DOHH2 (cell line): ENCODE measurements at regions not wholly inside any gene's neighbourhood (a gene's known extent, or its start where the extent isn't known, plus 50 kb on each side); places are given as distances from the start of the nearest gene placed in this dataset.

Experiments
- H3F3A ChIP-seq: fragments of 200-600 bp; sonication (generic), shearing (Covaris generic); 2 replicates; pipeline ENCODE4 v1.6.0; 2016; ENCODE audit warnings: antibody characterized with exemption, mild to moderate bottlenecking; ENCODE audit not compliant: control insufficient read depth, insufficient read depth
- H3K27ac ChIP-seq: fragments of 200-600 bp; sonication (generic); 2 replicates; pipeline ENCODE4 v1.5.1; 2014; ENCODE audit warnings: low read depth, mild to moderate bottlenecking, low read length, moderate library complexity
- H3K27me3 ChIP-seq: fragments of 200-600 bp; sonication (generic); 2 replicates; pipeline ENCODE4 v1.6.1; 2014; ENCODE audit warnings: mild to moderate bottlenecking, low read length, mixed read lengths; ENCODE audit not compliant: control insufficient read depth
- H3K36me3 ChIP-seq: fragments of 200-600 bp; sonication (generic); 2 replicates; pipeline ENCODE4 v1.6.1; 2014; ENCODE audit warnings: mild to moderate bottlenecking, low read length, moderate library complexity, mixed read lengths; ENCODE audit not compliant: control insufficient read depth
- H3K4me1 ChIP-seq: fragments of 200-600 bp; sonication (generic); 2 replicates; pipeline ENCODE4 v1.6.1; 2014; ENCODE audit warnings: mild to moderate bottlenecking, low read length, mixed read lengths; ENCODE audit not compliant: control insufficient read depth
- H3K4me2 ChIP-seq: fragments of 200-600 bp; sonication (generic); 2 replicates; pipeline ENCODE4 v1.6.0; 2014; ENCODE audit warnings: mild to moderate bottlenecking, low read length, moderate library complexity
- H3K4me3 ChIP-seq: fragments of 200-600 bp; sonication (generic); 2 replicates; pipeline ENCODE4 v1.5.1; 2014; ENCODE audit warnings: mild to moderate bottlenecking, low read length, mixed read lengths
- H3K79me2 ChIP-seq: fragments of 200-600 bp; sonication (generic); 2 replicates; pipeline ENCODE4 v1.6.1; 2014; ENCODE audit warnings: mild to moderate bottlenecking, low read length, mixed read lengths; ENCODE audit not compliant: control insufficient read depth
- H3K9me2 ChIP-seq: fragments of 200-600 bp; sonication (generic); replicated peaks from 2 replicates; pipeline ENCODE4 v1.6.1; 2014; ENCODE audit warnings: mild to moderate bottlenecking, low read length, mixed read lengths; ENCODE audit not compliant: control insufficient read depth
- H3K9me3 ChIP-seq: fragments of 200-600 bp; sonication (generic); 2 replicates; pipeline ENCODE4 v1.6.1; 2014; ENCODE audit warnings: antibody characterized with exemption, low read length, mixed read lengths; ENCODE audit not compliant: control insufficient read depth, insufficient read depth
- H4K20me1 ChIP-seq: fragments of 200-600 bp; sonication (generic); 2 replicates; pipeline ENCODE4 v1.6.0; 2014; ENCODE audit warnings: low read depth, mild to moderate bottlenecking, antibody characterized with exemption, low read length, moderate library complexity; ENCODE audit not compliant: control insufficient read depth, insufficient read depth
- EZH2phosphoT487 ChIP-seq: fragments of 200-600 bp; sonication (generic); IDR thresholded peaks from 2 replicates; pipeline ENCODE4 v1.6.1; 2017; ENCODE audit warnings: borderline replicate concordance, mild to moderate bottlenecking, antibody characterized with exemption, low read length, moderate library complexity, mixed read lengths
- TF ChIP-seq, protein P1 (sequence below): fragments of 200-600 bp; sonication (generic); IDR thresholded peaks from one replicate; pipeline ENCODE4 v1.5.1; 2014; ENCODE audit warnings: antibody characterized with exemption, mild to moderate bottlenecking, low read depth, low read length; ENCODE audit not compliant: poor library complexity, severe bottlenecking

DNA sequence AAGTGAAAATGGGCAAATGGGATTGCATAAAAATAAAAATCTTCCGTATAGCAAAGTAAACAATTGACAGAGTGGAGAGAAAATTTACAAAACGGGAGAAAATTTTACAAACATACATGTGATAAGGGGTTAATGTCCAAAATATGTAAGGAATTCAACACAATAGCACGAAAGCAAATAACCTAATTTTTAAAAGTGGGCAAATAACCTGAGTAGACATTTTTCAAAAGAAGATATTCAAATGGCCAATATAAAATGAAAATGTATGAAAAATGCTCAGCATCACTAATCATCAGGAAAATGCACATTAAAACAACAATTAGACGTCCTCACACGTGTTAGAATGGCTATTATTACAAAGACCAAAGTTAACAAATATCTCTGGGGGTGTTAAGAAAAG, 441.5 kb downstream of the HTR1B start:
- Histone ChIP-seq H3K4me2 (no peak overlapping the region), H3K4me1 (no peaks in the 10 kb centered on the region), H3K4me3 (no peak overlapping the region), H3K27ac (no peak overlapping the region), H3K9me3 (no peaks in the 10 kb centered on the region), H3K27me3 (no peaks in the 10 kb centered on the region), H3K36me3 (no peaks in the 10 kb centered on the region), H3K79me2 (no peaks in the 10 kb centered on the region), H3F3A (no peaks in the 10 kb centered on the region), H3K9me2 (no peaks in the 10 kb centered on the region), H4K20me1 (no peaks in the 10 kb centered on the region)
- TF ChIP-seq, protein P1, sequence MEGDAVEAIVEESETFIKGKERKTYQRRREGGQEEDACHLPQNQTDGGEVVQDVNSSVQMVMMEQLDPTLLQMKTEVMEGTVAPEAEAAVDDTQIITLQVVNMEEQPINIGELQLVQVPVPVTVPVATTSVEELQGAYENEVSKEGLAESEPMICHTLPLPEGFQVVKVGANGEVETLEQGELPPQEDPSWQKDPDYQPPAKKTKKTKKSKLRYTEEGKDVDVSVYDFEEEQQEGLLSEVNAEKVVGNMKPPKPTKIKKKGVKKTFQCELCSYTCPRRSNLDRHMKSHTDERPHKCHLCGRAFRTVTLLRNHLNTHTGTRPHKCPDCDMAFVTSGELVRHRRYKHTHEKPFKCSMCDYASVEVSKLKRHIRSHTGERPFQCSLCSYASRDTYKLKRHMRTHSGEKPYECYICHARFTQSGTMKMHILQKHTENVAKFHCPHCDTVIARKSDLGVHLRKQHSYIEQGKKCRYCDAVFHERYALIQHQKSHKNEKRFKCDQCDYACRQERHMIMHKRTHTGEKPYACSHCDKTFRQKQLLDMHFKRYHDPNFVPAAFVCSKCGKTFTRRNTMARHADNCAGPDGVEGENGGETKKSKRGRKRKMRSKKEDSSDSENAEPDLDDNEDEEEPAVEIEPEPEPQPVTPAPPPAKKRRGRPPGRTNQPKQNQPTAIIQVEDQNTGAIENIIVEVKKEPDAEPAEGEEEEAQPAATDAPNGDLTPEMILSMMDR, result no peak
- no peak for TF ChIP-seq EZH2phosphoT487

DNA sequence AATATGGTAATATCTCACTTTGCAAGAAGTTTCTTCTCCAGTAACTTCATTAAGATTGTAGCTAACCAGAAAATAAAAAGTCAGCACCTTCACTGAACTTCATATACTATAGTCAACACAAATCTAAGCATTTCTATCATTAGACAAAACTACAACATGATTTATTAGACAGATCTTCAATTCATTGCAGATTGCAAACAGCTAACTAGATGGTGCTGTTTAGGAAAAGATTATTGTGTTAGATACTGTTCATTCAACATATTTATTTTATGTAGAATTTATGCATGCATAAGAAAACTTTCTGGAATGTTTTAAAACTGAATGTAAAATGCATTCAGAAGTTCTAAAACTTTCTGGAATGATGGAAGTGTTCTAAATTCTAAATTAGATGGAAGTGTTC, 442.1 kb downstream of the HTR1B start:
- no peaks in the 10 kb centered on the region for H3K9me2 ChIP-seq
- no peaks in the 10 kb centered on the region for H3K9me3 ChIP-seq
- H3K27ac ChIP-seq, result no peak overlapping the region
- no peaks in the 10 kb centered on the region for H3K79me2 ChIP-seq
- H3K4me1 ChIP-seq, result no peaks in the 10 kb centered on the region
- H4K20me1 ChIP-seq, result no peaks in the 10 kb centered on the region
- H3K4me3 ChIP-seq, result no peak overlapping the region
- no peak overlapping the region for H3K4me2 ChIP-seq
- H3K27me3 ChIP-seq, result no peaks in the 10 kb centered on the region
- TF ChIP-seq, protein P1, result no peak
- no peak for TF ChIP-seq EZH2phosphoT487
- H3F3A ChIP-seq, result no peaks in the 10 kb centered on the region
- no peaks in the 10 kb centered on the region for H3K36me3 ChIP-seq

DNA sequence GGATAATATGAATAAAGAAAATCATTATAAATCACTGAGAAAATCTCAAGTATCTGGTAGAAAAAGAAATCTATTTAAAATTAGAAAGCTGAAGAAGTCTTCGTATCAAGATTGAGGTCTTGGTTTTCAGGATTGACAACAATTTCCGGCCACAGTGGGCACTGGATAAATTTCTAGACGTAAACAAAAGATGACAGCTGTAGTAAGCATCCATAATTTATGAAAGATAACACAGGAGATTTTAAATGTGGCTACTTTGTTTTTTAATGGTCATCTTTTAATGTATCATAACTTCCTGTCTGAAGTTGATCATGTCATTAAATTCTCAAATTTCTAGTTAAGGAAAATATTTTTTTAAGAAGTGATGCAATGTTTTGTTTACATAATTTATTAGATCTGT, 444.2 kb downstream of the HTR1B start:
- Histone ChIP-seq H3K4me2 (no peak overlapping the region), H3K4me3 (no peak overlapping the region), H3K27me3 (no peaks in the 10 kb centered on the region), H3K79me2 (no peaks in the 10 kb centered on the region), H3K4me1 (no peaks in the 10 kb centered on the region), H3K27ac (no peak overlapping the region), H4K20me1 (no peaks in the 10 kb centered on the region), H3K9me3 (no peaks in the 10 kb centered on the region), H3K9me2 (no peaks in the 10 kb centered on the region), H3K36me3 (no peaks in the 10 kb centered on the region), H3F3A (no peaks in the 10 kb centered on the region)
- no peak for TF ChIP-seq EZH2phosphoT487
- TF ChIP-seq, protein P1, result no peak

DNA sequence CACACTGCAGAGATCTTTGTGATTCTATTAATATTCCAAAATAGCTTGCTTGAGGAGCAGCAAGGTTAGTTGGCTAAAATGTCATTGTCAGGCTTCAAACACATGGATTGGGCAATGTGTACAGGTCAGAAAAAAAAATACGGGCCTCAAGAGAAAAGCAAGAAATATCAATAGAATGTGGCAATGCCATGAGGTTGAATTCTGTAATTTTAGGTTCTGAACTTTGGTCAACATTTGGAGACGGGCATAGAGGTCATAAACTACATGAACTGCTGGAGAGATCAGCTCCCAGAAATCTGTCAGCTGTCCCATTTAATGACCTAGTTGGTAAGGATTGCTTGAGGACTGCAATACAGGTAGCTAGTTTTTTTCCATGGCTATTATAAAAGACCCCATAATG, 445.8 kb downstream of the HTR1B start:
- no peaks in the 10 kb centered on the region for H3K4me1 ChIP-seq

More for the DNA sequence above, 445.8 kb downstream of the HTR1B start:
- H3K36me3 ChIP-seq, result no peaks in the 10 kb centered on the region
- H3K4me3 ChIP-seq, result no peak overlapping the region
- H4K20me1 ChIP-seq, result no peaks in the 10 kb centered on the region
- TF ChIP-seq EZH2phosphoT487, result no peak
- TF ChIP-seq, protein P1, result no peak
- no peaks in the 10 kb centered on the region for H3K27me3 ChIP-seq
- H3K9me2 ChIP-seq, result no peaks in the 10 kb centered on the region
- H3K4me2 ChIP-seq, result no peak overlapping the region
- no peak overlapping the region for H3K27ac ChIP-seq
- no peaks in the 10 kb centered on the region for H3K9me3 ChIP-seq
- H3F3A ChIP-seq, result no peaks in the 10 kb centered on the region
- H3K79me2 ChIP-seq, result no peaks in the 10 kb centered on the region
